Right atrium auricular region (tissue), 2 donors: ENCODE measurements at regions not wholly inside any gene's neighbourhood (a gene's known extent, or its start where the extent isn't known, plus 50 kb on each side); places are given as distances from the start of the nearest gene placed in this dataset.
"Not testable (repeated sequence)": the region's sequence is repeated elsewhere in the genome, so short reads cannot be mapped to it uniquely, and the experiment has no call there.

Experiments used
- DNase-seq: peaks from one replicate; pipeline ENCODE4 v3.0.0-alpha.2; 2019; ENCODE audit warnings: low spot score
- H3K27ac ChIP-seq, 2 donors: fragments of 200-600 bp; sonication (generic); 1 replicate in 1 of 2; 2 replicates in 1 of 2; pipeline ENCODE4 v1.5.1; 2016 to 2019
- H3K27me3 ChIP-seq, 2 donors: fragments of 200-600 bp; sonication (generic); one replicate each; pipeline versions ENCODE4 v1.5.1 to v1.6.0; 2017 to 2019
- H3K36me3 ChIP-seq: fragments of 200-600 bp; sonication (generic); one replicate; pipeline ENCODE4 v1.5.1; 2016
- H3K4me1 ChIP-seq, 2 donors: fragments of 200-600 bp; sonication (generic); one replicate each; pipeline versions ENCODE4 v1.5.1 to v1.6.0; 2017 to 2019
- H3K4me3 ChIP-seq, 2 donors: fragments of 200-600 bp; sonication (generic); 1 replicate in 1 of 2; 2 replicates in 1 of 2; pipeline ENCODE4 v1.5.1; 2017 to 2019; ENCODE audit warnings: mild to moderate bottlenecking in 1 of 2, moderate library complexity in 1 of 2
- H3K9me3 ChIP-seq, 2 donors: fragments of 200-600 bp; sonication (generic); one replicate each; pipeline ENCODE4 v1.5.1; 2019
- TF ChIP-seq, protein P1 (sequence below), 2 donors: fragments of 200-600 bp; sonication (generic); IDR thresholded peaks; one replicate each; pipeline ENCODE4 v1.5.1; 2019; ENCODE audit warnings: antibody characterized with exemption in 2 of 2

- TF ChIP-seq, protein P1, sequence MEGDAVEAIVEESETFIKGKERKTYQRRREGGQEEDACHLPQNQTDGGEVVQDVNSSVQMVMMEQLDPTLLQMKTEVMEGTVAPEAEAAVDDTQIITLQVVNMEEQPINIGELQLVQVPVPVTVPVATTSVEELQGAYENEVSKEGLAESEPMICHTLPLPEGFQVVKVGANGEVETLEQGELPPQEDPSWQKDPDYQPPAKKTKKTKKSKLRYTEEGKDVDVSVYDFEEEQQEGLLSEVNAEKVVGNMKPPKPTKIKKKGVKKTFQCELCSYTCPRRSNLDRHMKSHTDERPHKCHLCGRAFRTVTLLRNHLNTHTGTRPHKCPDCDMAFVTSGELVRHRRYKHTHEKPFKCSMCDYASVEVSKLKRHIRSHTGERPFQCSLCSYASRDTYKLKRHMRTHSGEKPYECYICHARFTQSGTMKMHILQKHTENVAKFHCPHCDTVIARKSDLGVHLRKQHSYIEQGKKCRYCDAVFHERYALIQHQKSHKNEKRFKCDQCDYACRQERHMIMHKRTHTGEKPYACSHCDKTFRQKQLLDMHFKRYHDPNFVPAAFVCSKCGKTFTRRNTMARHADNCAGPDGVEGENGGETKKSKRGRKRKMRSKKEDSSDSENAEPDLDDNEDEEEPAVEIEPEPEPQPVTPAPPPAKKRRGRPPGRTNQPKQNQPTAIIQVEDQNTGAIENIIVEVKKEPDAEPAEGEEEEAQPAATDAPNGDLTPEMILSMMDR (IDR thresholded peaks at IDR 0.05) = no peak
- no peaks in the 10 kb centered on the region for H3K9me3 ChIP-seq
These were observed 407.0 kb downstream of the CPS1 start for GRCh38 chr2:210963386-210963785.

DNA sequence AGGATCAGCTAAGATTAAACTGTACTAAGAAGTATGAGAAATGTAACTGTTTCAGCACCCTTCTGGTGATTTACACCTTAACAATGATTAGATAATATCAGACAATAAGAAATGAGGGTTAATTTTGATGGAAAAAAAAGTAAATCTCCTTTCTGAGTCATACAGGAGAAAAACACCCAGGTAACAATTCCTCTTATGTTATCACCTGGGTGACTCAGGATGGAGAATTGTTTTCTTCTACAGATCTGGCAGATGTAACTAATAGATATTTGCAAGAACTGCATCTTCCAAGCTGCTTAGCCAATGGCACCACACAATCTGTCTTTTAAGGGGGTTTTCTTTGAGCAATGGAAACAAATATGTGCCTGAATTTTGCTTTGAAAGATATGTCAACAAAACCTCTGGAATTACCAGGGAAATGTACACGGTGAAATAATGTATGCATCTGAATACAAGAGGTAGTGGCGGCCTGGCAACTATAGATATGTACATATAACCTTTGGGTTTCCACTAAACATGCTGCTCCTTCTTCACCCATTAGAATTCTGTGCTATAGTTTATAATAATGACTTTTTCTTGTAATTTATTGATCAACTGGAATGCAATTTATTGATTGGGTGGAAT lies 407.9 kb downstream of the CPS1 start:
- no peaks in the 10 kb centered on the region for H3K36me3 ChIP-seq
- no peak overlapping the region for H3K4me3 ChIP-seq
- no peaks in the 10 kb centered on the region for H3K27me3 ChIP-seq
- TF ChIP-seq, protein P1 (IDR thresholded peaks at IDR 0.05) = no peak
- no peaks in the 10 kb centered on the region for H3K9me3 ChIP-seq
- no peak overlapping the region for H3K27ac ChIP-seq
- DNase-seq = no peak
- H3K4me1 ChIP-seq = no peaks in the 10 kb centered on the region

More at GRCh38 chr2:210963386-210963785, 407.0 kb downstream of the CPS1 start:
- DNase-seq = no peak
- Histone ChIP-seq H3K4me1 (no peaks in the 10 kb centered on the region), H3K4me3 (no peak overlapping the region), H3K27ac (no peak overlapping the region), H3K27me3 (no peaks in the 10 kb centered on the region), H3K36me3 (no peaks in the 10 kb centered on the region)

- H3K27ac ChIP-seq = no peak overlapping the region
- no peaks in the 10 kb centered on the region for H3K36me3 ChIP-seq
- no peak for DNase-seq
- TF ChIP-seq, protein P1 (IDR thresholded peaks at IDR 0.05) = no peak
- H3K4me1 ChIP-seq = no peaks in the 10 kb centered on the region
- H3K27me3 ChIP-seq = no peaks in the 10 kb centered on the region
- no peaks in the 10 kb centered on the region for H3K9me3 ChIP-seq
- H3K4me3 ChIP-seq = no peak overlapping the region
These were observed 409.1 kb downstream of the CPS1 start for GRCh38 chr2:210965472-210965871.

DNA sequence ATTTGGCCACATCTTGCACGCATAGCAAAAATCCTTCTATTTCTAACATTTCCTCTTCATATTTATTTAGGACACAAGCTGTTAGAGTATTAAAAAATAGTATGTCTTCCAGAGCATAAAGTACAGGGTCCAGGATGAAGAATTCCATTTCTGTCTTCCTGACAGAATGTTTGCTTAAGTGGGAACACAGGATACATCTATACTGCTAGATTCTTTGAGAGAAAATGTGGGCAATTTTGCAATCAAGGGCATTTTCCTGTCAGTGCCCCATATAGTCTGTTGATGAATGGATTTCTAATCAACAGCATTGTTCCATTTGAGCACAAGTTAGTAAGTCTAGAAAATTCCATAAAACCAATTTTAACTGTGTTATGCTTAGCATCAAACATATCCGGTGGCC lies 409.9 kb downstream of the CPS1 start:
- H3K4me3 ChIP-seq = no peak overlapping the region
- H3K27me3 ChIP-seq = no peaks in the 10 kb centered on the region
- TF ChIP-seq, protein P1 (IDR thresholded peaks at IDR 0.05) = no peak
- no peaks in the 10 kb centered on the region for H3K9me3 ChIP-seq
- no peak overlapping the region for H3K27ac ChIP-seq
- H3K36me3 ChIP-seq = no peaks in the 10 kb centered on the region
- no peaks in the 10 kb centered on the region for H3K4me1 ChIP-seq
- DNase-seq = no peak

GRCh38 chr2:210971431-210971830 lies 415.0 kb downstream of the CPS1 start:
- Histone ChIP-seq H3K27me3 (no peaks in the 10 kb centered on the region), H3K4me1 (no peaks in the 10 kb centered on the region), H3K9me3 (no peaks in the 10 kb centered on the region), H3K36me3 (no peaks in the 10 kb centered on the region), H3K27ac (no peak overlapping the region), H3K4me3 (no peak overlapping the region)
- TF ChIP-seq, protein P1 (IDR thresholded peaks at IDR 0.05) = no peak
- DNase-seq = no peak

GRCh38 chr2:210986806-210987205 lies 430.4 kb downstream of the CPS1 start:
- DNase-seq, H3K36me3 ChIP-seq, H3K4me1 ChIP-seq, H3K27me3 ChIP-seq, H3K4me3 ChIP-seq, H3K9me3 ChIP-seq, H3K27ac ChIP-seq: not testable (repeated sequence)
